B cell (primary cell): ENCODE measurements at regions not wholly inside any gene's neighbourhood (a gene's known extent, or its start where the extent isn't known, plus 50 kb on each side); places are given as distances from the start of the nearest gene placed in this dataset.

Experiments
- ATAC-seq: fragments of 200-7000 bp; cut with Tn5 transposase; one replicate; pipeline ENCODE4 v1.10.0; 2021; ENCODE audit warnings: low read depth, mild to moderate bottlenecking, moderate number of reproducible peaks, moderate library complexity
- CTCF ChIA-PET: fragments of 350-600 bp; sonication (Branson Sonifier 250); formaldehyde crosslinking; loops from one replicate; lab custom pipeline; 2021; ENCODE audit warnings: antibody characterized with exemption, inconsistent platforms; lab: Charles Lee
- POLR2A ChIA-PET: fragments of 350-600 bp; sonication (Branson Sonifier 250); formaldehyde crosslinking; loops from one replicate; lab custom pipeline; 2021; ENCODE audit warnings: antibody characterized with exemption; lab: Charles Lee
- DNase-seq: peaks from one replicate; pipeline ENCODE4 v3.0.0; 2013
- H2AFZ ChIP-seq: 2 replicates; pipeline ENCODE4 v1.6.1; 2012; ENCODE audit warnings: mild to moderate bottlenecking, low read depth, low read length; ENCODE audit not compliant: insufficient read depth, poor library complexity, severe bottlenecking
- H3K27ac ChIP-seq, 2 donors: 1 replicate in 1 of 2; 2 replicates in 1 of 2; pipeline ENCODE4 v1.5.1; 2012 to 2013; ENCODE audit warnings: low read length in 2 of 2, mild to moderate bottlenecking in 2 of 2, moderate library complexity in 1 of 2
- H3K27me3 ChIP-seq, 4 experiments: fragments of 200-600 bp in 1 of 4; sonication (generic) in 1 of 4; replicated peaks in 1 of 4; 1 replicate in 2 of 4; 2 replicates in 2 of 4; pipeline versions ENCODE4 v1.6.1 to v1.7.0; 2013 to 2016; ENCODE audit warnings: low read length in 3 of 4, mild to moderate bottlenecking in 2 of 4, mixed read lengths in 1 of 4, moderate library complexity in 1 of 4; ENCODE audit not compliant: insufficient read depth in 4 of 4, control insufficient read depth in 3 of 4; ENCODE audit errors: control extremely low read depth in 1 of 4
- H3K36me3 ChIP-seq, 2 experiments: replicated peaks in 1 of 2; 1 replicate in 1 of 2; 2 replicates in 1 of 2; pipeline versions ENCODE4 v1.6.1 to v1.7.1; 2013; ENCODE audit warnings: low read length in 1 of 2; ENCODE audit not compliant: insufficient read depth in 2 of 2, control insufficient read depth in 1 of 2; ENCODE audit errors: control extremely low read depth in 1 of 2, extremely low read depth in 1 of 2
- H3K4me1 ChIP-seq, 2 donors: fragments of 200-600 bp in 1 of 2; sonication (generic) in 1 of 2; 1 replicate in 1 of 2; 2 replicates in 1 of 2; pipeline versions ENCODE4 v1.5.1 to v1.6.1; 2013 to 2017; ENCODE audit warnings: low read length in 2 of 2; ENCODE audit not compliant: control insufficient read depth in 2 of 2, insufficient read depth in 2 of 2
- H3K4me2 ChIP-seq: replicated peaks from 2 replicates; pipeline ENCODE3; 2012; ENCODE audit warnings: mild to moderate bottlenecking, low read depth, low read length; ENCODE audit not compliant: poor library complexity, severe bottlenecking
- H3K4me3 ChIP-seq, 5 experiments: fragments of 200-600 bp in 1 of 5; sonication (generic) in 1 of 5; 1 replicate in 3 of 5; 2 replicates in 2 of 5; pipeline versions ENCODE4 v1.5.1 to v1.7.0; 2011 to 2016; ENCODE audit warnings: low read length in 4 of 5, mild to moderate bottlenecking in 4 of 5, low read depth in 2 of 5, control low read depth in 1 of 5, moderate library complexity in 1 of 5; ENCODE audit not compliant: insufficient read depth in 1 of 5; ENCODE audit errors: control extremely low read depth in 1 of 5, extremely low read depth in 1 of 5
- H3K79me2 ChIP-seq: fragments of 200-600 bp; sonication (generic); one replicate; pipeline ENCODE4 v1.6.0; 2016; ENCODE audit warnings: low read length; ENCODE audit not compliant: control insufficient read depth, insufficient read depth
- H3K9ac ChIP-seq: fragments of 200-600 bp; sonication (generic); 2 replicates; pipeline ENCODE4 v1.6.1; 2017; ENCODE audit warnings: mild to moderate bottlenecking, low read length, moderate library complexity
- H3K9me3 ChIP-seq, 3 donors: one replicate each; pipeline versions ENCODE4 v1.6.1 to v1.7.1; 2013; ENCODE audit warnings: low read length in 2 of 3; ENCODE audit not compliant: control insufficient read depth in 2 of 3, insufficient read depth in 1 of 3; ENCODE audit errors: control extremely low read depth in 1 of 3
- H4K20me1 ChIP-seq: 2 replicates; pipeline ENCODE4 v1.6.0; 2012; ENCODE audit warnings: mild to moderate bottlenecking, low read length; ENCODE audit not compliant: insufficient read depth, control insufficient read depth, poor library complexity, severe bottlenecking
- H3K27ac Mint-ChIP-seq: one replicate; pipeline ENCODE4 v1.8.0; 2021; ENCODE audit warnings: mixed read lengths
- H3K27me3 Mint-ChIP-seq: one replicate; pipeline ENCODE4 v1.8.0; 2021; ENCODE audit warnings: mixed read lengths
- H3K4me1 Mint-ChIP-seq: one replicate; pipeline ENCODE4 v1.8.0; 2021; ENCODE audit warnings: mixed read lengths
- H3K4me3 Mint-ChIP-seq: one replicate; pipeline ENCODE4 v1.8.0; 2021; ENCODE audit warnings: mixed read lengths
- H3K9me3 Mint-ChIP-seq: one replicate; pipeline ENCODE4 v1.8.0; 2022; ENCODE audit warnings: mixed read lengths; ENCODE audit not compliant: insufficient read depth
- EZH2 ChIP-seq: IDR thresholded peaks from 2 replicates; pipeline ENCODE4 v1.6.1; 2012; ENCODE audit warnings: borderline replicate concordance, low read depth, mild to moderate bottlenecking, moderate library complexity, low read length; ENCODE audit not compliant: insufficient read depth, poor library complexity, severe bottlenecking
- WGBS: methylation state at CpG from one replicate; pipeline ENCODE4 v1.1.5; 2013; ENCODE audit warnings: missing lambda C conversion rate; ENCODE audit not compliant: insufficient coverage; 5-methylcytosine and 5-hydroxymethylcytosine counted together
- intact Hi-C: fragments of 100-400 bp; cut with micrococcal nuclease; formaldehyde crosslinking; loops from one replicate; pipeline ENCODE4 v1.10.0; 2022
- TF ChIP-seq, protein P1 (sequence below): fragments of 200-600 bp; IDR thresholded peaks from one replicate; pipeline ENCODE4 v1.8.0; 2022; ENCODE audit warnings: antibody characterized with exemption, mild to moderate bottlenecking

DNA sequence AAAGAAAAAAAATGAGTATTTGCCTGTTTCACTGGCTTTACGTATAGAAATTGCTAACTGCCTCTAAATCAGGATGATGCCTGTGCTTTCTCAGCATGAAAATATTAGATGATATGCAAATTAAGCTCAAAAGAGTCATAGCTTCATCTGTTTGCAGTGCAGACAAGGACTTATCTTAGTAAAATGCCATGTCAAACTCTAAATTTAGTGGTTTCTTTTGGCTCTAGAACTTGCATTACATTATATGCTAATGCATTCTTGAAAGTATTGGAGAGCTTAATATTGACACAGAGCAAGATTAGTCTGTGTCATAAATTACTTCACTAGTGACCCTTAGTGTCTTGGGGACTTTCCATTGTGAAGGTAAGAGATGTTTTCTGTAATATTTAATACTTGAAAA lies 1109.1 kb upstream of the NRXN1 start:
- Mint-ChIP-seq H3K4me1 (no peaks in the 10 kb centered on the region), H3K4me3 (no peak overlapping the region), H3K9me3 (peaks cover 2% of the 10 kb centered on the region), H3K27me3 (no peaks in the 10 kb centered on the region), H3K27ac (no peak overlapping the region)
- no CpG with 5 or more reads among the region's 1 CpG for WGBS
- Histone ChIP-seq H4K20me1 (no peaks in the 10 kb centered on the region), H3K27ac (no peak overlapping the region), H3K9me3 (no peaks in the 10 kb centered on the region), H3K36me3 (no peaks in the 10 kb centered on the region), H2AFZ (no peak overlapping the region), H3K4me3 (no peak overlapping the region), H3K79me2 (no peaks in the 10 kb centered on the region), H3K4me1 (no peaks in the 10 kb centered on the region), H3K4me2 (no peak overlapping the region), H3K9ac (no peak overlapping the region), H3K27me3 (no peaks in the 10 kb centered on the region)
- CTCF ChIA-PET = no interaction called here
- intact Hi-C loops = no loop called here
- ATAC-seq (no peak), DNase-seq (no peak)
- POLR2A ChIA-PET = no interaction called here
- TF ChIP-seq EZH2 = no peak
- TF ChIP-seq, protein P1, sequence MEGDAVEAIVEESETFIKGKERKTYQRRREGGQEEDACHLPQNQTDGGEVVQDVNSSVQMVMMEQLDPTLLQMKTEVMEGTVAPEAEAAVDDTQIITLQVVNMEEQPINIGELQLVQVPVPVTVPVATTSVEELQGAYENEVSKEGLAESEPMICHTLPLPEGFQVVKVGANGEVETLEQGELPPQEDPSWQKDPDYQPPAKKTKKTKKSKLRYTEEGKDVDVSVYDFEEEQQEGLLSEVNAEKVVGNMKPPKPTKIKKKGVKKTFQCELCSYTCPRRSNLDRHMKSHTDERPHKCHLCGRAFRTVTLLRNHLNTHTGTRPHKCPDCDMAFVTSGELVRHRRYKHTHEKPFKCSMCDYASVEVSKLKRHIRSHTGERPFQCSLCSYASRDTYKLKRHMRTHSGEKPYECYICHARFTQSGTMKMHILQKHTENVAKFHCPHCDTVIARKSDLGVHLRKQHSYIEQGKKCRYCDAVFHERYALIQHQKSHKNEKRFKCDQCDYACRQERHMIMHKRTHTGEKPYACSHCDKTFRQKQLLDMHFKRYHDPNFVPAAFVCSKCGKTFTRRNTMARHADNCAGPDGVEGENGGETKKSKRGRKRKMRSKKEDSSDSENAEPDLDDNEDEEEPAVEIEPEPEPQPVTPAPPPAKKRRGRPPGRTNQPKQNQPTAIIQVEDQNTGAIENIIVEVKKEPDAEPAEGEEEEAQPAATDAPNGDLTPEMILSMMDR = no peak

DNA sequence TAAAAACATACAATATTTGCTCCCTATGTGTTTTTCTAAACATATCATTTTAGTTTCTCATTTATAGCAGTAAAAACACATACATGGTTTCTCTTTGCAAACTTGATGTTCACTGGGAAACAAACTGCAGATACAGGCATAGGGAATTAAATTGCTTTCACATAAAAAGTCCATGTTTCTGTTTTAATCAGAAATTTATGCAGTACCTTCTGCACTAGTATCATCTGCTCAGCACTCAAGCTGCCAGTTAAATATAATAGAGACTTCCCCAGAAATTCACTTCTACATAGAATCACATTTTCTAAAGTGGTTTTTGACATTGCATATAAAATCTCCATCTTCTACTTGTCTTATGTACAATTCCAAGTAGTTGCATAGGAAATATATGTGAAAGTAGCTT lies 1107.3 kb upstream of the NRXN1 start:
- Histone ChIP-seq H4K20me1 (no peaks in the 10 kb centered on the region), H2AFZ (no peak overlapping the region), H3K4me1 (no peaks in the 10 kb centered on the region), H3K27me3 (no peaks in the 10 kb centered on the region), H3K4me2 (no peak overlapping the region), H3K79me2 (no peaks in the 10 kb centered on the region), H3K27ac (no peak overlapping the region), H3K36me3 (no peaks in the 10 kb centered on the region), H3K9ac (no peak overlapping the region), H3K9me3 (peaks cover 0 to 2% (median 2%) of the 10 kb centered on the region in 3 donors), H3K4me3 (no peak overlapping the region)
- POLR2A ChIA-PET = no interaction called here
- CTCF ChIA-PET = no interaction called here
- Mint-ChIP-seq H3K9me3 (peaks cover 3% of the 10 kb centered on the region), H3K4me3 (no peak overlapping the region), H3K4me1 (no peaks in the 10 kb centered on the region), H3K27ac (no peak overlapping the region), H3K27me3 (no peaks in the 10 kb centered on the region)
- TF ChIP-seq, protein P1 = no peak
- ATAC-seq = no peak
- intact Hi-C loops = no loop called here
- no peak for DNase-seq
